ENCODE measurements at regions not wholly inside any gene's neighbourhood (a gene's known extent, or its start where the extent isn't known, plus 50 kb on each side); places are given as distances from the start of the nearest gene placed in this dataset.
A peak's percentile ranks its signal among the peaks of the same experiment; 100 is the strongest.

GRCh38 chr2:37555457-37555856 lies 116.0 kb downstream of the CDC42EP3 start:
- H3K9me3 ChIP-seq: no peaks in the 10 kb centered on the region
- WGBS, 4 donors: 85 to 92% (median 88%) methylated on average over 5 of the region's 5 CpGs
- TF ChIP-seq, protein P1, sequence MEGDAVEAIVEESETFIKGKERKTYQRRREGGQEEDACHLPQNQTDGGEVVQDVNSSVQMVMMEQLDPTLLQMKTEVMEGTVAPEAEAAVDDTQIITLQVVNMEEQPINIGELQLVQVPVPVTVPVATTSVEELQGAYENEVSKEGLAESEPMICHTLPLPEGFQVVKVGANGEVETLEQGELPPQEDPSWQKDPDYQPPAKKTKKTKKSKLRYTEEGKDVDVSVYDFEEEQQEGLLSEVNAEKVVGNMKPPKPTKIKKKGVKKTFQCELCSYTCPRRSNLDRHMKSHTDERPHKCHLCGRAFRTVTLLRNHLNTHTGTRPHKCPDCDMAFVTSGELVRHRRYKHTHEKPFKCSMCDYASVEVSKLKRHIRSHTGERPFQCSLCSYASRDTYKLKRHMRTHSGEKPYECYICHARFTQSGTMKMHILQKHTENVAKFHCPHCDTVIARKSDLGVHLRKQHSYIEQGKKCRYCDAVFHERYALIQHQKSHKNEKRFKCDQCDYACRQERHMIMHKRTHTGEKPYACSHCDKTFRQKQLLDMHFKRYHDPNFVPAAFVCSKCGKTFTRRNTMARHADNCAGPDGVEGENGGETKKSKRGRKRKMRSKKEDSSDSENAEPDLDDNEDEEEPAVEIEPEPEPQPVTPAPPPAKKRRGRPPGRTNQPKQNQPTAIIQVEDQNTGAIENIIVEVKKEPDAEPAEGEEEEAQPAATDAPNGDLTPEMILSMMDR (IDR thresholded peaks at IDR 0.05): no peak
- H3K27ac ChIP-seq: peak overlapping the region in 1 of 12 donors; percentile 10
- no peak overlapping the region for H3K4me3 ChIP-seq
- intact Hi-C loops (cut with DNase I): no loop called here
- H3K27me3 ChIP-seq: no peaks in the 10 kb centered on the region
- ATAC-seq (no peak), DNase-seq (peak in 1 of 5 donors; percentile 34)
- no peaks in the 10 kb centered on the region for H3K36me3 ChIP-seq
- H3K4me1 ChIP-seq: peaks cover 0 to 21% (median 0%) of the 10 kb centered on the region in 12 donors

- H3K27me3 ChIP-seq: no peaks in the 10 kb centered on the region
- WGBS, 4 donors: 82 to 87% (median 84%) methylated on average over 3 of the region's 3 CpGs
- TF ChIP-seq POLR2A (IDR thresholded peaks at IDR 0.05): no peak
- TF ChIP-seq, protein P1 (IDR thresholded peaks at IDR 0.05): no peak
- no peak for DNase-seq
- no peak for ATAC-seq
- H3K4me1 ChIP-seq: peaks cover 0 to 28% (median 2%) of the 10 kb centered on the region in 12 donors
- H3K27ac ChIP-seq: no peak overlapping the region
- H3K9me3 ChIP-seq: no peaks in the 10 kb centered on the region
- intact Hi-C loops (cut with DNase I): no loop called here
- no peaks in the 10 kb centered on the region for H3K36me3 ChIP-seq
- no peak overlapping the region for H3K4me3 ChIP-seq
Observed at GRCh38 chr2:37556256-37556655, 115.2 kb downstream of the CDC42EP3 start.

GRCh38 chr2:37558623-37559022 lies 112.8 kb downstream of the CDC42EP3 start:
- H3K4me3 ChIP-seq: no peak overlapping the region
- H3K27me3 ChIP-seq: no peaks in the 10 kb centered on the region
- H3K36me3 ChIP-seq: no peaks in the 10 kb centered on the region
- DNase-seq: peak in 2 of 5 donors; percentile 39 to 54
- no peaks in the 10 kb centered on the region for H3K9me3 ChIP-seq
- ATAC-seq: peak in 3 of 4 donors; percentile 42 to 82 (median 62)
- peaks cover 0 to 49% (median 5%) of the 10 kb centered on the region in 12 donors for H3K4me1 ChIP-seq
- H3K27ac ChIP-seq: peak overlapping the region in 1 of 12 donors; percentile 14
- WGBS, 4 donors: 95 to 96% (median 96%) methylated on average over 1 of the region's 1 CpG
- intact Hi-C loops (cut with DNase I): no loop called here
- no peak for TF ChIP-seq POLR2A (IDR thresholded peaks at IDR 0.05)
- TF ChIP-seq, protein P1 (IDR thresholded peaks at IDR 0.05): no peak

DNA sequence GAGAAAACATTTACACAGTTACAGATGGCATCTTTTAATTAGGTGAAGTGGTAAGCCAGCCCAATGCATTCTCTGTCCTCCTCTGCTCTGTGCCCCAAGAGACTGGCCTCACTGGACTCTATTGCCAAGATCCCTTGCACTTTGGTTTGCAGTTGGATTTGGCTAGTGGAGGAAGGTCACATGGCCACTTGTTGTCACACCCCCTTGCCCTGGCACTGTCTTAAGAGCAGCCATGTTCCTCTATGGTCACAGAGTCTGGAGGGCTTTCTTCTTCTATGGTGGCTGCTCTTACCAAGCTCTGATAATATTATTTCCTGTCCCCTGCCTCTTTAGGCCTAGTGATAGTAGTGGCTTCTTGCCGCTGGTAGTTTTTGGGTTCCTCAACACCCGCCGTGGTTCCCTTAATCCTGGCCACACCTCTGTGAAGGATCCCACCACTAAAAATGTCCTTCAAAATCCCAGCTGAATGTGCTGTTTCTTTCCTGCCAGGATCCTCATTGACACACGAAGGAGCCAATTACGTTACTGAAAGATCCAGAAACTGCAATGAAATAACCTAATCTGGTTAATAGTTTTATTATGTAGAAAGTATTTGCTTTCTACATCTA lies 111.1 kb downstream of the CDC42EP3 start:
- H3K36me3 ChIP-seq: no peaks in the 10 kb centered on the region
- 95 to 100% (median 97%) methylated on average over 5 of the region's 5 CpGs for WGBS, 4 donors
- peaks cover 0 to 50% (median 5%) of the 10 kb centered on the region in 12 donors for H3K4me1 ChIP-seq
- no peak for TF ChIP-seq POLR2A (IDR thresholded peaks at IDR 0.05)
- TF ChIP-seq, protein P1 (IDR thresholded peaks at IDR 0.05): no peak
- no peak for ATAC-seq
- intact Hi-C loops (cut with DNase I): no loop called here
- no peak for DNase-seq
- no peaks in the 10 kb centered on the region for H3K9me3 ChIP-seq
- H3K27me3 ChIP-seq: no peaks in the 10 kb centered on the region
- no peak overlapping the region for H3K4me3 ChIP-seq
- H3K27ac ChIP-seq: no peak overlapping the region
